ENCODE measurements at regions not wholly inside any gene's neighbourhood (a gene's known extent, or its start where the extent isn't known, plus 50 kb on each side); places are given as distances from the start of the nearest gene placed in this dataset.

GRCh38 chr5:18159331-18159730 lies 525.1 kb downstream of the TAF11L14 start:
- no peaks in the 10 kb centered on the region for H3K9me3 ChIP-seq (ENCODE audit: control insufficient read depth, low read length)
- no peaks in the 10 kb centered on the region for H3K36me3 ChIP-seq (ENCODE audit: control insufficient read depth, insufficient read depth, low read length)
- H3K9ac ChIP-seq (ENCODE audit: low read length): no peak overlapping the region
- no peaks in the 10 kb centered on the region for H3K27me3 ChIP-seq (ENCODE audit: control insufficient read depth, insufficient read depth, low read length)
- H3K4me1 ChIP-seq (ENCODE audit: control insufficient read depth, insufficient read depth, low read length): no peaks in the 10 kb centered on the region
- no peak overlapping the region for H3K4me3 ChIP-seq (ENCODE audit: low read length)

- Histone ChIP-seq H3K9ac (ENCODE audit: low read length) (no peak overlapping the region), H3K9me3 (ENCODE audit: control insufficient read depth, low read length) (no peaks in the 10 kb centered on the region), H3K36me3 (ENCODE audit: control insufficient read depth, insufficient read depth, low read length) (no peaks in the 10 kb centered on the region), H3K4me3 (ENCODE audit: low read length) (no peak overlapping the region), H3K27me3 (ENCODE audit: control insufficient read depth, insufficient read depth, low read length) (no peaks in the 10 kb centered on the region), H3K4me1 (ENCODE audit: control insufficient read depth, insufficient read depth, low read length) (no peaks in the 10 kb centered on the region)
Measured at GRCh38 chr5:18171684-18172083, 537.4 kb downstream of the TAF11L14 start.

GRCh38 chr5:18179579-18179978 lies 545.3 kb downstream of the TAF11L14 start:
- H3K9ac ChIP-seq (ENCODE audit: low read length): no peak overlapping the region
- no peaks in the 10 kb centered on the region for H3K4me1 ChIP-seq (ENCODE audit: control insufficient read depth, insufficient read depth, low read length)
- H3K9me3 ChIP-seq (ENCODE audit: control insufficient read depth, low read length): no peaks in the 10 kb centered on the region
- no peaks in the 10 kb centered on the region for H3K36me3 ChIP-seq (ENCODE audit: control insufficient read depth, insufficient read depth, low read length)
- no peaks in the 10 kb centered on the region for H3K27me3 ChIP-seq (ENCODE audit: control insufficient read depth, insufficient read depth, low read length)
- no peak overlapping the region for H3K4me3 ChIP-seq (ENCODE audit: low read length)

- H3K36me3 ChIP-seq (ENCODE audit: control insufficient read depth, insufficient read depth, low read length): no peaks in the 10 kb centered on the region
- H3K4me1 ChIP-seq (ENCODE audit: control insufficient read depth, insufficient read depth, low read length): no peaks in the 10 kb centered on the region
- no peak overlapping the region for H3K9ac ChIP-seq (ENCODE audit: low read length)
- H3K4me3 ChIP-seq (ENCODE audit: low read length): no peak overlapping the region
- no peaks in the 10 kb centered on the region for H3K27me3 ChIP-seq (ENCODE audit: control insufficient read depth, insufficient read depth, low read length)
- H3K9me3 ChIP-seq (ENCODE audit: control insufficient read depth, low read length): no peaks in the 10 kb centered on the region
Measured at GRCh38 chr5:18181575-18181974, 547.3 kb downstream of the TAF11L14 start.

GRCh38 chr5:18195910-18196309 lies 561.6 kb downstream of the TAF11L14 start:
- H3K4me3 ChIP-seq (ENCODE audit: low read length): no peak overlapping the region
- H3K9ac ChIP-seq (ENCODE audit: low read length): no peak overlapping the region
- H3K9me3 ChIP-seq (ENCODE audit: control insufficient read depth, low read length): no peaks in the 10 kb centered on the region
- H3K27me3 ChIP-seq (ENCODE audit: control insufficient read depth, insufficient read depth, low read length): no peaks in the 10 kb centered on the region
- no peaks in the 10 kb centered on the region for H3K4me1 ChIP-seq (ENCODE audit: control insufficient read depth, insufficient read depth, low read length)
- no peaks in the 10 kb centered on the region for H3K36me3 ChIP-seq (ENCODE audit: control insufficient read depth, insufficient read depth, low read length)

- no peaks in the 10 kb centered on the region for H3K36me3 ChIP-seq (ENCODE audit: control insufficient read depth, insufficient read depth, low read length)
- H3K9ac ChIP-seq (ENCODE audit: low read length): no peak overlapping the region
- no peaks in the 10 kb centered on the region for H3K27me3 ChIP-seq (ENCODE audit: control insufficient read depth, insufficient read depth, low read length)
- H3K4me3 ChIP-seq (ENCODE audit: low read length): no peak overlapping the region
- no peaks in the 10 kb centered on the region for H3K9me3 ChIP-seq (ENCODE audit: control insufficient read depth, low read length)
- no peaks in the 10 kb centered on the region for H3K4me1 ChIP-seq (ENCODE audit: control insufficient read depth, insufficient read depth, low read length)
Measured at GRCh38 chr5:18197734-18198133, 563.5 kb downstream of the TAF11L14 start.

GRCh38 chr5:18202164-18202563 lies 567.9 kb downstream of the TAF11L14 start:
- Histone ChIP-seq H3K4me3 (ENCODE audit: low read length) (no peak overlapping the region), H3K36me3 (ENCODE audit: control insufficient read depth, insufficient read depth, low read length) (no peaks in the 10 kb centered on the region), H3K9me3 (ENCODE audit: control insufficient read depth, low read length) (no peaks in the 10 kb centered on the region), H3K4me1 (ENCODE audit: control insufficient read depth, insufficient read depth, low read length) (no peaks in the 10 kb centered on the region), H3K27me3 (ENCODE audit: control insufficient read depth, insufficient read depth, low read length) (no peaks in the 10 kb centered on the region), H3K9ac (ENCODE audit: low read length) (no peak overlapping the region)

- Histone ChIP-seq H3K27me3 (ENCODE audit: control insufficient read depth, insufficient read depth, low read length) (no peaks in the 10 kb centered on the region), H3K4me3 (ENCODE audit: low read length) (no peak overlapping the region), H3K36me3 (ENCODE audit: control insufficient read depth, insufficient read depth, low read length) (no peaks in the 10 kb centered on the region), H3K9ac (ENCODE audit: low read length) (no peak overlapping the region), H3K4me1 (ENCODE audit: control insufficient read depth, insufficient read depth, low read length) (no peaks in the 10 kb centered on the region), H3K9me3 (ENCODE audit: control insufficient read depth, low read length) (no peaks in the 10 kb centered on the region)
Measured at GRCh38 chr5:18203296-18203695, 569.0 kb downstream of the TAF11L14 start.

- H3K27me3 ChIP-seq (ENCODE audit: control insufficient read depth, insufficient read depth, low read length): no peaks in the 10 kb centered on the region
- no peak overlapping the region for H3K4me3 ChIP-seq (ENCODE audit: low read length)
- H3K9me3 ChIP-seq (ENCODE audit: control insufficient read depth, low read length): no peaks in the 10 kb centered on the region
- no peaks in the 10 kb centered on the region for H3K4me1 ChIP-seq (ENCODE audit: control insufficient read depth, insufficient read depth, low read length)
- H3K9ac ChIP-seq (ENCODE audit: low read length): no peak overlapping the region
- no peaks in the 10 kb centered on the region for H3K36me3 ChIP-seq (ENCODE audit: control insufficient read depth, insufficient read depth, low read length)
Measured at GRCh38 chr5:18213666-18214065, 579.4 kb downstream of the TAF11L14 start.

- Histone ChIP-seq H3K4me3 (ENCODE audit: low read length) (no peak overlapping the region), H3K9me3 (ENCODE audit: control insufficient read depth, low read length) (no peaks in the 10 kb centered on the region), H3K36me3 (ENCODE audit: control insufficient read depth, insufficient read depth, low read length) (no peaks in the 10 kb centered on the region), H3K9ac (ENCODE audit: low read length) (no peak overlapping the region), H3K27me3 (ENCODE audit: control insufficient read depth, insufficient read depth, low read length) (no peaks in the 10 kb centered on the region), H3K4me1 (ENCODE audit: control insufficient read depth, insufficient read depth, low read length) (no peaks in the 10 kb centered on the region)
Measured at GRCh38 chr5:18216016-18216415, 581.8 kb downstream of the TAF11L14 start.

GRCh38 chr5:18216729-18217128 lies 582.5 kb downstream of the TAF11L14 start:
- Histone ChIP-seq H3K9ac (ENCODE audit: low read length) (no peak overlapping the region), H3K36me3 (ENCODE audit: control insufficient read depth, insufficient read depth, low read length) (no peaks in the 10 kb centered on the region)

GRCh38 chr5:18219241-18219640 lies 585.0 kb downstream of the TAF11L14 start:
- H3K36me3 ChIP-seq (ENCODE audit: control insufficient read depth, insufficient read depth, low read length): no peaks in the 10 kb centered on the region

More at GRCh38 chr5:18216729-18217128, 582.5 kb downstream of the TAF11L14 start:
- Histone ChIP-seq H3K9me3 (ENCODE audit: control insufficient read depth, low read length) (no peaks in the 10 kb centered on the region), H3K4me1 (ENCODE audit: control insufficient read depth, insufficient read depth, low read length) (no peaks in the 10 kb centered on the region), H3K27me3 (ENCODE audit: control insufficient read depth, insufficient read depth, low read length) (no peaks in the 10 kb centered on the region), H3K4me3 (ENCODE audit: low read length) (no peak overlapping the region)

GRCh38 chr5:18220631-18221030 lies 586.4 kb downstream of the TAF11L14 start:
- Histone ChIP-seq H3K27me3 (ENCODE audit: control insufficient read depth, insufficient read depth, low read length) (no peaks in the 10 kb centered on the region), H3K36me3 (ENCODE audit: control insufficient read depth, insufficient read depth, low read length) (no peaks in the 10 kb centered on the region), H3K9me3 (ENCODE audit: control insufficient read depth, low read length) (no peaks in the 10 kb centered on the region), H3K9ac (ENCODE audit: low read length) (no peak overlapping the region), H3K4me3 (ENCODE audit: low read length) (no peak overlapping the region), H3K4me1 (ENCODE audit: control insufficient read depth, insufficient read depth, low read length) (no peaks in the 10 kb centered on the region)

More at GRCh38 chr5:18219241-18219640, 585.0 kb downstream of the TAF11L14 start:
- Histone ChIP-seq H3K9me3 (ENCODE audit: control insufficient read depth, low read length) (no peaks in the 10 kb centered on the region), H3K4me3 (ENCODE audit: low read length) (no peak overlapping the region), H3K27me3 (ENCODE audit: control insufficient read depth, insufficient read depth, low read length) (no peaks in the 10 kb centered on the region), H3K9ac (ENCODE audit: low read length) (no peak overlapping the region), H3K4me1 (ENCODE audit: control insufficient read depth, insufficient read depth, low read length) (no peaks in the 10 kb centered on the region)

Data from mucosa of stomach (tissue), 1 donor.